ENCODE measurements at regions not wholly inside any gene's neighbourhood (a gene's known extent, or its start where the extent isn't known, plus 50 kb on each side); places are given as distances from the start of the nearest gene placed in this dataset.

DNA sequence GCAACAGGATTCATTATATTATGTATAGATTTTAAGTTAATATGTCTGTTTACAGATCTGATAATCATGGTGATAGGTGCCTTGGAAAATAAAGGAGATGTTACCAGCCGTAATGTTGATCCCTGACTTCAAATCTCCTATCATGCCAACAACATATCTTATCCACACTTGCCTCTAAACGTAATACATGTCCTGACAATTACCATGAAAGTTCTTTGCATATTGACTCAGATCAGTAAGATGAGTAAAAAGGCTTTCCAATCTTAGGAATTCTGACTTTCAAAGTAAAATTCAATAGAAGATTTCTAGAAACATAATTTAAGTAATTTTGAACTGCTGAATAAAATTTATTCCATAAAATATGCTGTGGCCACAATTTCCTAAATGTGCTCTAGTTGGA is 513.3 kb downstream of the ANKRD50 start:
- no peaks in the 10 kb centered on the region; the same call in 1 of the 2 replicates for H3K27me3 ChIP-seq (ENCODE audit: control insufficient read depth, low read length)
- H3K4me3 ChIP-seq (ENCODE audit: low read length): no peak overlapping the region
- H3K4me2 ChIP-seq (ENCODE audit: low read length): no peak overlapping the region
- H3K9me3 ChIP-seq (ENCODE audit: control insufficient read depth, insufficient read depth, low read length): no peaks in the 10 kb centered on the region
- no peaks in the 10 kb centered on the region for H3F3A ChIP-seq (ENCODE audit: control insufficient read depth, insufficient read depth)
- H3K9me2 ChIP-seq (replicated peaks; ENCODE audit: control insufficient read depth, low read length): no peaks in the 10 kb centered on the region
- H4K20me1 ChIP-seq (ENCODE audit: control insufficient read depth, insufficient read depth, low read depth, low read length): no peaks in the 10 kb centered on the region
- TF ChIP-seq, protein P1, sequence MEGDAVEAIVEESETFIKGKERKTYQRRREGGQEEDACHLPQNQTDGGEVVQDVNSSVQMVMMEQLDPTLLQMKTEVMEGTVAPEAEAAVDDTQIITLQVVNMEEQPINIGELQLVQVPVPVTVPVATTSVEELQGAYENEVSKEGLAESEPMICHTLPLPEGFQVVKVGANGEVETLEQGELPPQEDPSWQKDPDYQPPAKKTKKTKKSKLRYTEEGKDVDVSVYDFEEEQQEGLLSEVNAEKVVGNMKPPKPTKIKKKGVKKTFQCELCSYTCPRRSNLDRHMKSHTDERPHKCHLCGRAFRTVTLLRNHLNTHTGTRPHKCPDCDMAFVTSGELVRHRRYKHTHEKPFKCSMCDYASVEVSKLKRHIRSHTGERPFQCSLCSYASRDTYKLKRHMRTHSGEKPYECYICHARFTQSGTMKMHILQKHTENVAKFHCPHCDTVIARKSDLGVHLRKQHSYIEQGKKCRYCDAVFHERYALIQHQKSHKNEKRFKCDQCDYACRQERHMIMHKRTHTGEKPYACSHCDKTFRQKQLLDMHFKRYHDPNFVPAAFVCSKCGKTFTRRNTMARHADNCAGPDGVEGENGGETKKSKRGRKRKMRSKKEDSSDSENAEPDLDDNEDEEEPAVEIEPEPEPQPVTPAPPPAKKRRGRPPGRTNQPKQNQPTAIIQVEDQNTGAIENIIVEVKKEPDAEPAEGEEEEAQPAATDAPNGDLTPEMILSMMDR (IDR thresholded peaks at IDR 0.05; ENCODE audit: low read depth, low read length, poor library complexity, severe bottlenecking): no peak
- TF ChIP-seq EZH2phosphoT487 (IDR thresholded peaks at IDR 0.05; ENCODE audit: borderline replicate concordance, low read length): no peak
- no peaks in the 10 kb centered on the region for H3K36me3 ChIP-seq (ENCODE audit: control insufficient read depth, low read length)
- H3K4me1 ChIP-seq (ENCODE audit: control insufficient read depth, low read length): no peaks in the 10 kb centered on the region
- no peaks in the 10 kb centered on the region for H3K79me2 ChIP-seq (ENCODE audit: control insufficient read depth, low read length)
- H3K27ac ChIP-seq (ENCODE audit: low read depth, low read length): no peak overlapping the region

DNA sequence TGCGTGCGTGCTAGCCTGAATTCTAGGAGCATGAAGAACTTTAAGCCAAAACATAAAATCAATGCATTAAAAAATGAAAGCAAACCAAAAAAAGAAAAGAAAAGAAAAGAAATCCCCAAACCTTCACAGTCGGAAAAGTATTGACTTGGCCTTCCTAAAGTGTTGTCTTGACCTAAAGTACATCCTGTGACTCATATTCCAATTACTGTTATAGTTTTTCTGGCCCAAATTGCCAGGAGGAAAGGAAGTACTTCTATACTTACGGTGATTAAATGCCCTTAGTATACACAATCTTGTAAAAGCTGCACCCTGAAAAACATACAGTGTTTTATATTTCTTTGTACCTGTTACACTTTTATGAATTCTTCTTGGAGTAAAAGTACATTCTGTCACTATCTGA is 512.8 kb downstream of the ANKRD50 start:
- Histone ChIP-seq H3K9me2 (replicated peaks; ENCODE audit: control insufficient read depth, low read length) (no peaks in the 10 kb centered on the region), H3K4me2 (ENCODE audit: low read length) (no peak overlapping the region), H3K4me3 (ENCODE audit: low read length) (no peak overlapping the region), H4K20me1 (ENCODE audit: control insufficient read depth, insufficient read depth, low read depth, low read length) (no peaks in the 10 kb centered on the region), H3K27ac (ENCODE audit: low read depth, low read length) (no peak overlapping the region), H3K9me3 (ENCODE audit: control insufficient read depth, insufficient read depth, low read length) (no peaks in the 10 kb centered on the region), H3K4me1 (ENCODE audit: control insufficient read depth, low read length) (no peaks in the 10 kb centered on the region), H3K36me3 (ENCODE audit: control insufficient read depth, low read length) (no peaks in the 10 kb centered on the region), H3K79me2 (ENCODE audit: control insufficient read depth, low read length) (no peaks in the 10 kb centered on the region), H3F3A (ENCODE audit: control insufficient read depth, insufficient read depth) (no peaks in the 10 kb centered on the region), H3K27me3 (ENCODE audit: control insufficient read depth, low read length) (no peaks in the 10 kb centered on the region; the same call in 1 of the 2 replicates)
- TF ChIP-seq, protein P1 (IDR thresholded peaks at IDR 0.05; ENCODE audit: low read depth, low read length, poor library complexity, severe bottlenecking): no peak
- TF ChIP-seq EZH2phosphoT487 (IDR thresholded peaks at IDR 0.05; ENCODE audit: borderline replicate concordance, low read length): no peak

DNA sequence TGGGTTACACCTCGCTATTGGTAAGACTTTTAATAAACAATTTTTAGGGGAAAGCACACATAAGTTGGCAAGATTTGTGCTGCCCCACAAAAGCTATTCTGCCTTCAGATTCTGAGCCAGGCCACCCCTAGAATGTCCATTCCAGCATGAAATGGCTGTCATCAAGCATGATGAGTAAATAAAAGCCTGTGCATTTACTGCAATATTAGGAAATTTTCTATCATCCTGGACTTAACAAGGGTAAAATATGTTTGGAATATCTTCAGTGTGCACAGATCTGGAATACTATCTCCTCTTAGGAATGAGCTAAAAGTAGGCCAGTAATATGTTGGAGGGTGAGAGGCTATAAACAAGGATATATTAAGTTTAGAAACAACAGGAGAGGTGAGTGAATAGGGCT is 510.9 kb downstream of the ANKRD50 start:
- Histone ChIP-seq H3K36me3 (ENCODE audit: control insufficient read depth, low read length) (no peaks in the 10 kb centered on the region), H3K27me3 (ENCODE audit: control insufficient read depth, low read length) (no peaks in the 10 kb centered on the region; the same call in 1 of the 2 replicates), H3K9me2 (replicated peaks; ENCODE audit: control insufficient read depth, low read length) (no peaks in the 10 kb centered on the region), H3K9me3 (ENCODE audit: control insufficient read depth, insufficient read depth, low read length) (no peaks in the 10 kb centered on the region), H3F3A (ENCODE audit: control insufficient read depth, insufficient read depth) (no peaks in the 10 kb centered on the region), H4K20me1 (ENCODE audit: control insufficient read depth, insufficient read depth, low read depth, low read length) (no peaks in the 10 kb centered on the region), H3K4me1 (ENCODE audit: control insufficient read depth, low read length) (no peaks in the 10 kb centered on the region), H3K4me2 (ENCODE audit: low read length) (no peak overlapping the region), H3K4me3 (ENCODE audit: low read length) (no peak overlapping the region), H3K79me2 (ENCODE audit: control insufficient read depth, low read length) (no peaks in the 10 kb centered on the region), H3K27ac (ENCODE audit: low read depth, low read length) (no peak overlapping the region)
- TF ChIP-seq, protein P1 (IDR thresholded peaks at IDR 0.05; ENCODE audit: low read depth, low read length, poor library complexity, severe bottlenecking): no peak
- no peak for TF ChIP-seq EZH2phosphoT487 (IDR thresholded peaks at IDR 0.05; ENCODE audit: borderline replicate concordance, low read length)

Data from DOHH2 (cell line).